ENCODE measurements at regions not wholly inside any gene's neighbourhood (a gene's known extent, or its start where the extent isn't known, plus 50 kb on each side); places are given as distances from the start of the nearest gene placed in this dataset.

- TF ChIP-seq CTCF (IDR thresholded peaks at IDR 0.05; ENCODE audit: low read depth, low read length) (no peak), EZH2phosphoT487 (IDR thresholded peaks at IDR 0.05; ENCODE audit: low read depth) (no peak)
These were observed 406.1 kb upstream of the PDE3A start for GRCh38 chr12:19962192-19962591.

Measured in OCI-LY3 (cell line).